GM12875 (cell line): ENCODE measurements at regions not wholly inside any gene's neighbourhood (a gene's known extent, or its start where the extent isn't known, plus 50 kb on each side); places are given as distances from the start of the nearest gene placed in this dataset.

ENCODE experiments used
- H3K4me3 ChIP-seq: one replicate; pipeline ENCODE4 v1.5.1; 2011; ENCODE audit warnings: low read depth, low read length, control low read depth
- CTCF ChIP-seq: IDR thresholded peaks from 2 replicates; pipeline ENCODE4 v1.5.1; 2011; ENCODE audit warnings: low read depth, mild to moderate bottlenecking, control low read depth, inconsistent platforms, low read length, moderate library complexity, borderline replicate concordance; ENCODE audit not compliant: insufficient read depth

- no peak for TF ChIP-seq CTCF
- no peak overlapping the region for H3K4me3 ChIP-seq
Measured at GRCh38 chr4:187059895-187060294, 336.2 kb upstream of the FAT1 start.

GRCh38 chr4:187060551-187060950 is 336.9 kb upstream of the FAT1 start:
- H3K4me3 ChIP-seq: no peak overlapping the region

GRCh38 chr4:187063251-187063650 is 339.6 kb upstream of the FAT1 start:
- TF ChIP-seq CTCF: no peak
- H3K4me3 ChIP-seq: no peak overlapping the region

More at GRCh38 chr4:187060551-187060950, 336.9 kb upstream of the FAT1 start:
- TF ChIP-seq CTCF: no peak

GRCh38 chr4:187064033-187064432 is 340.4 kb upstream of the FAT1 start:
- no peak overlapping the region for H3K4me3 ChIP-seq
- no peak for TF ChIP-seq CTCF

GRCh38 chr4:187065396-187065795 is 341.7 kb upstream of the FAT1 start:
- no peak overlapping the region for H3K4me3 ChIP-seq

GRCh38 chr4:187065806-187066205 is 342.1 kb upstream of the FAT1 start:
- no peak for TF ChIP-seq CTCF
- no peak overlapping the region for H3K4me3 ChIP-seq

More at GRCh38 chr4:187065396-187065795, 341.7 kb upstream of the FAT1 start:
- no peak for TF ChIP-seq CTCF

- H3K4me3 ChIP-seq: no peak overlapping the region
- TF ChIP-seq CTCF: no peak
Measured at GRCh38 chr4:187069398-187069797, 345.7 kb upstream of the FAT1 start.
